Activated CD4-positive, alpha-beta T cell treated with anti-CD3 and anti-CD28 coated beads, Interleukin-2, amount 10 ng/mL, durations not matched to agents 24 days and 14 days (primary cell): ENCODE measurements at regions not wholly inside any gene's neighbourhood (a gene's known extent, or its start where the extent isn't known, plus 50 kb on each side); places are given as distances from the start of the nearest gene placed in this dataset.

Experiments used
- DNase-seq: peaks from one replicate; pipeline ENCODE4 v3.0.0; 2022
- H3K27ac Mint-ChIP-seq: one replicate; pipeline ENCODE4 v1.8.0; 2022; ENCODE audit warnings: mild to moderate bottlenecking, mixed read lengths
- H3K27me3 Mint-ChIP-seq: one replicate; pipeline ENCODE4 v1.8.0; 2022; ENCODE audit warnings: mixed read lengths
- H3K36me3 Mint-ChIP-seq: one replicate; pipeline ENCODE4 v1.8.0; 2022; ENCODE audit warnings: low read depth, mild to moderate bottlenecking, mixed read lengths
- H3K4me1 Mint-ChIP-seq: one replicate; pipeline ENCODE4 v1.8.0; 2021; ENCODE audit warnings: mixed read lengths
- H3K4me3 Mint-ChIP-seq: one replicate; pipeline ENCODE4 v1.8.0; 2022; ENCODE audit warnings: mild to moderate bottlenecking, moderate library complexity, mixed read lengths
- H3K9me3 Mint-ChIP-seq: one replicate; pipeline ENCODE4 v1.8.0; 2021; ENCODE audit warnings: mixed read lengths
- intact Hi-C: fragments of 100-400 bp; cut with micrococcal nuclease; formaldehyde crosslinking; loops from one replicate; pipeline ENCODE4 v1.15.1; 2023

DNA sequence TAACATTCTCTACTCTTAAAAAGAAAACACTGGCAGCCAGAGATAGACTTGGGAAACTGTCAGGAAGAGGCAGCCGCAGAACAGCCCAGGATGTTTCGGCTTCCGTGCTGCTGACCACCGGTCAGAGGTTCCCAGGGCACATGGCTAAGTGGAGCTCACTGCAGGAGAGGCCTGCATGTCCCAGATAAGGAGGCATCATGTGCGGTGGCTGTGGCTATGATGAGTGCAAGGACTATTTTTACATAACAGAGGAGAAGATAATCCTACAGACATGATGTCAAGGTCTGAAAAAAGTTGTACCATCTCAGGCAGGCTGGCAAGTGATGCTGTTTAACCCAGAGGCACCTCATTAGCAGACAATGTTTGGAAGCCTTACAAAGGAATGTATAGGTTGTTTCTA, 252.3 kb downstream of the CYRIA start:
- H3K4me1 Mint-ChIP-seq = no peaks in the 10 kb centered on the region
- DNase-seq = no peak
- H3K4me3 Mint-ChIP-seq = no peak overlapping the region
- no peaks in the 10 kb centered on the region for H3K36me3 Mint-ChIP-seq
- peaks cover 4% of the 10 kb centered on the region for H3K9me3 Mint-ChIP-seq
- H3K27ac Mint-ChIP-seq = no peak overlapping the region
- intact Hi-C loops = no loop called here
- no peaks in the 10 kb centered on the region for H3K27me3 Mint-ChIP-seq

DNA sequence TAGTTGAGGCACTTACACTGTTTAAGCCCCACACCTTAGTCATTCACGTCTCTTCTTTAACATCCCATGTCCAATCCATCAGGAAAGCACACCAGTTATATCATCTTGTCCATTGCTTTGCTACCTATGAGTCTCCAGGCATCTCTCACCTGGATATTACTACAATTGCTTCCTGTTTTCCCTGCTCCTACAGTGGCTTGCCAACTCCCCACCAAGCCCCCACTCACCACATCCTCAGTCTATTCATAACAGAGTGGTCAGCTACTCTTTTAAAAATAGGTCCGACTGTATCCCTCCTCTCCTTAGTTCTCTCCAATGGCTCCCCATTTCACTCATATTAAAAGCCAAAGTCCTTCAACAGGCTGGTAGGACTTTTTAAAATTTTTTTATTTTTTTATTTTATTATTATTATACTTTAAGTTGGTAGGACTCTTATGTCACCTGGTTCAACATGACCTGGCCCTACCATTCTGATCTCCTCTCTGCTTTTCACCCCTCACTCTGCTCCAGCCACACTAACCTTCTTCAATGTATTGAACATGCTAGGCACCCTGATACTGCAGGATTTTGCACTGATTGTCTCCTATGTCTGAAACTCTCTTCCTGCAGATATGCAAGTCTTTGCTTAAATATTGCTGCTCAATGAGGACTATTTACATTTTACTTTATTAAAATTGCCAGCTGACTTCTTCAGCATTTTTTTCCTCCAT, 253.2 kb downstream of the CYRIA start:
- Mint-ChIP-seq H3K9me3 (peaks cover 4% of the 10 kb centered on the region), H3K27ac (no peak overlapping the region), H3K27me3 (no peaks in the 10 kb centered on the region), H3K4me1 (no peaks in the 10 kb centered on the region), H3K4me3 (no peak overlapping the region), H3K36me3 (no peaks in the 10 kb centered on the region)
- no peak for DNase-seq
- intact Hi-C loops = no loop called here

DNA sequence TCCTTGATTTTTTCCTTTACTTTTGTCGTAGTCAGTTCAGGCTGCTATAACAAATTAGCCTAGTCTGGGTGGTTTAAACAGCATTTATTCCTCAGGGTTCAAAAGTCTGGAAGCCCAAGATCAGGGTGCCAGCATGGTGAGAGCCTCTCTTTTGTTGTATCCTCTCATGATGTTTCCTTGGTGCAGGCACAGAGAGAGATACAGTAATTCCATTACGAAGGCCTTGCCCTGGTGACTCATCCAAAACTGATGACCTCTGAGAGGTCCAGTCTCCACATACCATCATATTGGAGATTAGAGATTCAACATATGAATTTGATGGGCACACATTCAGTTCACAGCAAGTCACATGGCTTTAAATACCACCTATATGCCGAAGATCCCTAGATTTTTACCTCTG, 253.8 kb downstream of the CYRIA start:
- intact Hi-C loops = no loop called here
- Mint-ChIP-seq H3K36me3 (no peaks in the 10 kb centered on the region), H3K27me3 (no peaks in the 10 kb centered on the region), H3K4me1 (no peaks in the 10 kb centered on the region), H3K4me3 (no peak overlapping the region), H3K9me3 (peaks cover 4% of the 10 kb centered on the region), H3K27ac (no peak overlapping the region)
- no peak for DNase-seq

DNA sequence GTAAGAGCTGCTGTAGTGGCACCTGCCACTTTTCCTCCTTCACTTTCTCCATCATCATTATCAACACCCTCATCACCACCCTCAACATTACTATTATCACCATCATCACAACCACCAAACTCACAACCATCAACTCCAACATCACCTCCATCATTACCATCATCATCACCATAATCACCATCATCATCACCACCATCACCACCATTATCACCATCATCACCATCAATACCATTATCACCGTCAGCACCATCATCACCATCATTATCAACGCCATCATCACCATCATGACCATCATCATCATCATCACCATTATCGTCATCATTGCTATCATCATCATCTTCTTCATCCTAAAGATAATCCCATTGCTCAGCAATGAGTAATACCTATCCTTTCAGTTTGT, 255.8 kb downstream of the CYRIA start:
- Mint-ChIP-seq H3K9me3 (no peaks in the 10 kb centered on the region), H3K27ac (no peak overlapping the region), H3K4me3 (no peak overlapping the region), H3K36me3 (no peaks in the 10 kb centered on the region), H3K27me3 (no peaks in the 10 kb centered on the region), H3K4me1 (no peaks in the 10 kb centered on the region)
- intact Hi-C loops = no loop called here
- DNase-seq = no peak

DNA sequence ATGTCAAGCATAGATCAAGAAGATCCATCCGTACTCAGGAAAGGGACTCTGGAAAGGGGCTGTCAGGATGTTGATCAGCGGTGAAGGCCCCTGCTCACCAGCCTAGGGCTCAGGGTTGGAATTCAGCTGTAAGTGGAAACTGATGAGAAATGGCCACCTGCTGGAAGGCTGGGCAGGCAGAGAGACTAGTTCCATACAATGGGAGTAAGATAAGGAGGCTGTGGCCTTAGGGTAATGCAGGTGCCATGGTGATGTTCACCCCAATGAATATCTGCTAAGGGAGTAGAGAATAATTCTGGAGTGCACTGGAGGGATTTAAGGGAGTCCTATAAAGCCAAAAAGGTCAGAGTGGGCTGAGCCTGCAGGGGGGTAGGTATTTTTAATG, 256.6 kb downstream of the CYRIA start:
- no peaks in the 10 kb centered on the region for H3K9me3 Mint-ChIP-seq
- no peaks in the 10 kb centered on the region for H3K36me3 Mint-ChIP-seq
- H3K4me1 Mint-ChIP-seq = no peaks in the 10 kb centered on the region
- no peak overlapping the region for H3K4me3 Mint-ChIP-seq
- H3K27ac Mint-ChIP-seq = no peak overlapping the region
- no peaks in the 10 kb centered on the region for H3K27me3 Mint-ChIP-seq
- no peak for DNase-seq
- intact Hi-C loops = no loop called here

DNA sequence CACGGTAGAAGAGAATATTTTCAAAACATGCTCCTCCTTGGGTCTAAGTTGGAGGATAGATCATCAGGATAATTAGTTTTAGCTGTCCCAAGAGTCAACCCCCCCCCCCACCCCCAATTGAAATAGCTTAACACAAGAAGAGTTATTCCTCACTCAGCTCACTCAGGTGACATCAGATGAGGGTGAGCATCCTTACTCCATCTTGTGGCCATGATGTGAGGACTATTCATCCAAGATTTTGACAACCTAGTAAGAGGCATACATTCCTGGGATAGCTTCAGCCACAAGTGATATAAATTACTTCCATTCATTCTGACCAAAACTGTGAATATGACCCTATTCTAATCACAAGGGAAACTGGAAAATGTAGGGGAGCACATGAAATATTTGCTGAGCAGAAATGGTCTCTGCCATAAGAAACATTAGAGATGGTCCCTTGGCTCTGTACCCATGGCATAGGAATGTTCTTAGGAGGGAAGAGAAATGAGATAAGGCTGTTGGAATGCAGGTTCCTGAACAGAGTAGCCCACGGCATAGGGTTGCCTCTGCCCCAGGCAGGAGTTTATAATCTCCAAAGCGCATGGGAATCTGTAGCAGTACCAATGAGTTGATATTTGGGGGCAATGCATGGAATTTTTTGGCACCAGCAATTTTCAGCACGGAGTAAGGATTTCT, 257.2 kb downstream of the CYRIA start:
- H3K36me3 Mint-ChIP-seq = no peaks in the 10 kb centered on the region
- intact Hi-C loops = no loop called here
- no peaks in the 10 kb centered on the region for H3K4me1 Mint-ChIP-seq
- no peaks in the 10 kb centered on the region for H3K9me3 Mint-ChIP-seq
- H3K27ac Mint-ChIP-seq = no peak overlapping the region
- no peak for DNase-seq
- H3K4me3 Mint-ChIP-seq = no peak overlapping the region
- H3K27me3 Mint-ChIP-seq = no peaks in the 10 kb centered on the region

DNA sequence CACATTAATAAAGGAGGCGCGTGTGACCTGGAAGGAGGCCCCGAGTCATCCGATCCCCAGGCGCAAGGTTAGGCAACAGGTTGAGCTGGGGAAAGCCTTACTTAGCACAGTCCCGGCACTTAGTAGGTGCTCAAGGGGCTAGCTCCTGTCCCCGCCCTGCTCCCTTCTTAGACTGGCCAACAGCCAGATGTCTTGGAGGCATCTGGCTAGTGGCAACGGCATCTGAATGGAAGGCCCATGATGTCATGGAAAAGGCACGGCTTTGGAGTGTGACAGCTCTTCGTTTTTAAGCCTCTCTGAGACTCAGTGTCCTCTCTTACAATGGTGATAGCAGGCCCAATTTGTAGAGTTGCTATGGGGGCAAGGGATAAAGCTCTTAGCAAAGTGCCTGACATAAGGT, 258.3 kb downstream of the CYRIA start:
- Mint-ChIP-seq H3K9me3 (no peaks in the 10 kb centered on the region), H3K4me3 (no peak overlapping the region), H3K27me3 (no peaks in the 10 kb centered on the region), H3K36me3 (no peaks in the 10 kb centered on the region), H3K4me1 (no peaks in the 10 kb centered on the region), H3K27ac (no peak overlapping the region)
- no peak for DNase-seq
- intact Hi-C loops = no loop called here

DNA sequence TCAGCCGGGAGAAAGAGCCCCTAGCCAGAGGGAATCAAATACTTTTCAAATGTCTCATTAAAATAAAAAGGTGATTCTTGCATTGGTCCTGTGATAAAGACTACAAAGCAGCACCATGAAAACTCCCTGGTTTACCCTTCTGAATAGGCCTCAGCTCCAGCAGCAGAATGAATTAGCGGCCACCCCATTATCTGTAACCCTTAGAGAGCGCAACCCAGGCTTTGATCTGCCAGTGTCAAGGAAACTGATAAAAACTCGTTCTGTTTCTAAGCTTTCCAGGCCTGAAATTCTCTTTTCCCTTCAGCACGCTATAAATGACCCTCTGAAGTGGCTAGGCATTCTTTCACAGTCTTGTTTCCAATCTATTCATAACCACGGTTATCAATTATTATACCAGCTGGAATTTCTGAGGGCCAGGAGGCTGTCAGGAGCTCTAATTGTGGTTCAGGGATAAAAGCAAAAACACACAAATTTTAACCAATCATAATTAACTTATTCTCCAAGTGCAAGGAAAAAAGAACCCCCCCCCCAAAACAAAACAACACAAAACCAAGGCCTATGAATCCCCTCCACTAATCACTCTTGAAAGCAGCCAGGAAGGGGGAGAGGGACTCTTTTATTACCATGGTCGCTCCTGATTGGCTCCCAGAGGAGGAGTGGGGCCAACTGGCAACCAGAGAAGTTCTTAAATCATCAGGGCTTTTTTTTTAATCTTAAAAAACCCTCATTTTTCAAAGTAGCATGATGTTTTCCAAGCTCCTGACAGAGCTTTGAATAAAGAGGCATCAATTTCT, 258.9 kb downstream of the CYRIA start:
- no peaks in the 10 kb centered on the region for H3K9me3 Mint-ChIP-seq
- H3K4me1 Mint-ChIP-seq = no peaks in the 10 kb centered on the region
- DNase-seq = no peak

DNA sequence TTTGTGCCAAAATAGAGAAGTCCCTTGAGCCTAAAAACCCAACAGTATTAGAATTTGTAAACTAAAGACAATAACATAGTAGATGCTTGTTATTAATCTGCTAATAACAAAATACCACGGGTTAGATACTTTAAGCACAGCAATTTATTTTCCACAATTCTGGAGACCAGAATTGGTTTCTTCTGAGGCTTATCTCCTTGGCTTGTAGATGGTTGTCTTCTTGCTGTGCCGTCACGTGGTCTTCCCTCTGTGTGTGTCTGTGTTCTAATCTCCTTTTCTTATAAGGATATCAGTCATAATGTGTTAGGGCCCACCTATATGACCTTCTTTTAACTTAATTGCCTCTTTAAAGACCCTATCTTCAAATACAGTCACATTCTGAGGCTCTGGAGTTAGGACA, 260.1 kb downstream of the CYRIA start:
- H3K36me3 Mint-ChIP-seq = no peaks in the 10 kb centered on the region
- no peak for DNase-seq
- intact Hi-C loops = no loop called here
- H3K4me3 Mint-ChIP-seq = no peak overlapping the region
- no peak overlapping the region for H3K27ac Mint-ChIP-seq
- H3K9me3 Mint-ChIP-seq = no peaks in the 10 kb centered on the region
- no peaks in the 10 kb centered on the region for H3K4me1 Mint-ChIP-seq
- H3K27me3 Mint-ChIP-seq = no peaks in the 10 kb centered on the region

More for the DNA sequence above, 258.9 kb downstream of the CYRIA start:
- Mint-ChIP-seq H3K27ac (no peak overlapping the region), H3K4me3 (no peak overlapping the region), H3K36me3 (no peaks in the 10 kb centered on the region), H3K27me3 (no peaks in the 10 kb centered on the region)
- intact Hi-C loops = no loop called here

DNA sequence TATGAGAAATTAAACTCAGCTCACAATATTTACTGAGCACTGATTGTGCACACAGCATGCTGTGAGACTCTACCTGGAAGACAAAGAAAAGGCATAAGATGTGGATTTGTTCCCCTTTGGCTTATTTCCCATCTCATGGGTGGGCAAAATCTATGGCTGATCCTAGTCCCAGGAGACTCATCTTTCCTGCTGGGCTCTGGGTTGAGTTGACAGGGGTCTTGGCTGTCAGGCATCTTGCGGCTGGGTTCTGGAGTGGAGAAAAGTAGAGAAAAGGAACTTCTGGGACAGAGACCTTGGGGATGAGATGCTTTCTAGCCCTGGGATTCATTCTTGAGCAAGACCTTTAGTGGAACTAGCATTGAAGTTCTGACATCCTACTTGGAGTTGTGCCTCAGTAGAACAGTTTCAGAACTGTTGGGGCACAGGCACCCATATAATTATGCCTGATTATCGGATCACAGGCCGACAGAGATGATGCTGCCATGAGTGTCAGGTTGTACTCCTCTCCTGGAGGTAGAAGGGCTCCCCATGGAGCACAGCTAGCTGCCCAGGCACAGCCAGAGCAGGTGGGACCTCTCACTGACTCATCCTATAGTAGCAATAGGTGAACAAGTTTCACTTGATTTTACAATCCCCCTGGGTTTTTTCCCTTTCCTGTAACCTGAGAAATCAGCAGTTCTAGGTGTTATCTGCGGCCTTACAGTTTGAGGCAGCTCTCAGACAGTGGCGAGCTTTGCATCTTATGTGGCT, 260.9 kb downstream of the CYRIA start:
- Mint-ChIP-seq H3K36me3 (no peaks in the 10 kb centered on the region), H3K4me3 (no peak overlapping the region), H3K9me3 (no peaks in the 10 kb centered on the region), H3K4me1 (no peaks in the 10 kb centered on the region), H3K27me3 (no peaks in the 10 kb centered on the region), H3K27ac (no peak overlapping the region)
- intact Hi-C loops = no loop called here
- DNase-seq = no peak

DNA sequence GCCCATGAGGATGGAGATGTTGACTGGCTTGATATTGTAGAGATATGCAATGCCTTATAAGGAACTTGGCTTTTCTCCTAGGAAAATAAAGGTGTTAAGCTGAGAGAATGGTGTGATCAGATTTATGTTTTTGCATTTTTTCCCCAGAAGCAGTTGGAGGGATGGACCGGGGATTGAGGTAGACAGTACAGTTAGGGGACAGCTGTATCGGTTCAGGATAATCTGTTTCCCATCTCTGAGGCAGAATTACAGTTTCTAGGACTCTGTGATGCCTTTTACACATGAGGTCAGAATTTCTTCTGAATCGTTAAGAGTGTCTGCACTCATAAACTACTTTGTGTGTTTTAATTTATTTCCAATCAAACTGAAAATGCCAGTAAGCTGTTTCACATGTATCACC, 261.5 kb downstream of the CYRIA start:
- intact Hi-C loops = no loop called here
- H3K36me3 Mint-ChIP-seq = no peaks in the 10 kb centered on the region

DNA sequence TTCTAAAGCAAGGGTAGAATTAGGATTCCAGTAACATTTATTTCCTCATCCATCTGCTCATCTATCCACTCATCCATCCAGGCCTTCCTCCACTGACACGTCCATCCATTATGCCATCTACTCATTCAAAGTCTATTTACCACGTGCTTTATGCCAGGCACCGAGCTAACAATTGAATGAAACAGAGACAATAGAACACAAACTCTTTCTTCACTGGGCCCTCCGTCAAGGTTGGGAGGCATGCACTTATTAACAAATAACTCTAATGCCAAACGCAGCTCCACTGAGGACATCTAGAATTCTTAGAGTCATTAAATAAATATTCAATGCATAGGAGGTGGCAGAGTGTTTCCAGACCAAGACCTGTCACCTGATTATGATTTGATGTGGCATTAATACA, 262.7 kb downstream of the CYRIA start:
- Mint-ChIP-seq H3K27ac (no peak overlapping the region), H3K9me3 (no peaks in the 10 kb centered on the region), H3K4me1 (no peaks in the 10 kb centered on the region), H3K36me3 (no peaks in the 10 kb centered on the region), H3K4me3 (no peak overlapping the region), H3K27me3 (no peaks in the 10 kb centered on the region)
- DNase-seq = no peak
- intact Hi-C loops = no loop called here

More for the DNA sequence above, 261.5 kb downstream of the CYRIA start:
- Mint-ChIP-seq H3K4me3 (no peak overlapping the region), H3K27me3 (no peaks in the 10 kb centered on the region), H3K9me3 (no peaks in the 10 kb centered on the region), H3K4me1 (no peaks in the 10 kb centered on the region), H3K27ac (no peak overlapping the region)
- DNase-seq = no peak

DNA sequence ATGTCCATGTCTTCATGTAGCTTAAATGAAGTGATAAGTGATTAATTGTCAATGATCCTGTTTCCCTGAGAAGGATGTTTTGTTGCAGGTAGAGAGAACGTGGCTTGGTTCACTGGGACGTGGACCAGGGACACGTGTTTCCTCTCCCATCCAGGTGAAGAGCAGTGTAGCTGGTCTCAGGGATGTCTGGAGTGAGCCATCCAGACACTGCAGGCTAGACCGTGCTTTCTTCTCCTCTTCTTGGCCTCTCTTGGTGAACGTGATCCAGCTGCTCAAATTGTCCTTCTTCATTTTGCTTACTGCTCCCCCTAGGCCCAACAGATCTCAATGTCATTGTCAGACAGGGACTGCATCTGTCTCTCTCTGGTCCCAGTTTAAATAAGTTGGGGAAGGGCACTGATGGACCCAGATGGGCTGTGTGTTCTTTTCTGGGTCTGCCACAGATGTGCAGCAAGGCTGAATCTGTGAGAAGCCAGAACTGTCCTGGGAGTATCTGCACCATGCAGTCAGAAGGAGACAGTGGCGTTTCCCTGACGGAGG, 263.8 kb downstream of the CYRIA start:
- DNase-seq = no peak
- H3K36me3 Mint-ChIP-seq = no peaks in the 10 kb centered on the region
- H3K27ac Mint-ChIP-seq = no peak overlapping the region
- H3K4me1 Mint-ChIP-seq = no peaks in the 10 kb centered on the region
- H3K9me3 Mint-ChIP-seq = no peaks in the 10 kb centered on the region
- intact Hi-C loops = no loop called here
- no peaks in the 10 kb centered on the region for H3K27me3 Mint-ChIP-seq
- no peak overlapping the region for H3K4me3 Mint-ChIP-seq
